ENCODE measurements at regions not wholly inside any gene's neighbourhood (a gene's known extent, or its start where the extent isn't known, plus 50 kb on each side); places are given as distances from the start of the nearest gene placed in this dataset.
"Not testable (repeated sequence)": the region's sequence is repeated elsewhere in the genome, so short reads cannot be mapped to it uniquely, and the experiment has no call there.

DNA sequence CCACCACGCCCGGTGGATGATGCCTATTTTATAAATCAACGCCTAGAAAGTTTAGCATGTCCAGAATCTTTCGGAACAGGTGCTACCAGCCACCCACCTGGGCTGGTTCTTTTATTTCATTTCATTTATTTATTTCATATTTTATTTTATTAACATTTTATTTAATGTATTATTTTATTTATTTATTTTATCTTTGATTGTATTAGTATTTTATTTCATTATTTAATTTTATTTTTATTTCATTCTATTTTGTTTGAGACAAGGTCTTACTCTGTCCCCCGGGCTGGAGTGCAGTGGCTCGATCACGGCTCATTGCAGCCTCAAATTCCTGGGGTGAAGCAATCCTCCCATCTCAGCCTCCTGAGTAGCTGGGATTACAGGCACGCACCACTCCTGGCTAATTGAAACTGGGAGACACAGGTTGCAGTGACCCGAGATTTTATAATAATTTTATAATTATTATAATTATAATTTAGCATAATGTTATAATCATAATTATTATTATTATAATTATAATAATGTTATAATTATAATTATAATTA, 187.2 kb downstream of the SHOX start (continued):
- TF ChIP-seq JUNB (IDR thresholded peaks at IDR 0.05; ENCODE audit: unreplicated experiment) = no peak
- TF ChIP-seq CREB1 (CRISPR knock-in tag; IDR thresholded peaks at IDR 0.05; ENCODE audit: low read depth) = no peak
- TF ChIP-seq STAT1 (IDR thresholded peaks at IDR 0.05; ENCODE audit: unreplicated experiment) = no peak
- no peak for TF ChIP-seq EZH2 (IDR thresholded peaks at IDR 0.05; ENCODE audit: low read depth, unreplicated experiment)
- TF ChIP-seq POLR2AphosphoS5 (IDR thresholded peaks at IDR 0.05; ENCODE audit: low read depth) = no peak
- no peak for TF ChIP-seq ZNF331 (CRISPR knock-in tag; IDR thresholded peaks at IDR 0.05; ENCODE audit: low read depth)

DNA sequence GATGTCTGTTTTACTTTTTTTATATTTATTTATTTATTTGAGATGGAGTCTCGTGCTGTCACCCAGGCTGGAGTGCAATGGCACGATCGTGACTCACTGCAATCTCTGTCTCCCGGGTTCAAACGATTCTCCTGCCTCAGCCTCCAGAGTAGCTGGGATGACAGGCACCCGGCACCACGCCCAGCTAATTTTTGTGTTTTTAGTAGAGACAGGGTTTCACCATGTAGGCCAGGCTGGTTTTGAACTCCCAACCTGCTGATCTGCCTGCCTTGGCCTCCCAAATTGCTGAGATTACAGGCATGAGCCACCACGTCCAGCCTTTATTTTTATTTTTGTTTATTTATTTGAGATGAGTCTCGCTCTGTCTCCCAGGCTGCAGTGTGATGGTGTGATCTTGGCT, 186.6 kb downstream of the SHOX start:
- not testable (repeated sequence) for H3K79me2 ChIP-seq (replicated peaks; ENCODE audit: insufficient read depth); DNase-seq (ENCODE audit: low spot score); H2AFZ ChIP-seq; ATAC-seq; H3K4me1 ChIP-seq (ENCODE audit: insufficient read depth); H3K27me3 Mint-ChIP-seq (ENCODE audit: insufficient read depth, low read depth, poor library complexity); H3K4me3 ChIP-seq; H3K36me3 ChIP-seq (ENCODE audit: insufficient read depth); H3K27ac ChIP-seq (ENCODE audit: low read depth); H3K27ac Mint-ChIP-seq; H3F3A ChIP-seq (replicated peaks; ENCODE audit: low read depth); H3K4me1 Mint-ChIP-seq; H3K4me3 Mint-ChIP-seq; H3K4me2 ChIP-seq; H3K27me3 ChIP-seq (ENCODE audit: insufficient read depth); H4K20me1 ChIP-seq (replicated peaks; ENCODE audit: insufficient read depth); H3K9me2 ChIP-seq (ENCODE audit: insufficient read depth)
- Mint-ChIP-seq H3K9me3 (peaks cover 68% of the 10 kb centered on the region), H3K36me3 (ENCODE audit: low read depth) (peaks cover 31% of the 10 kb centered on the region)

DNA sequence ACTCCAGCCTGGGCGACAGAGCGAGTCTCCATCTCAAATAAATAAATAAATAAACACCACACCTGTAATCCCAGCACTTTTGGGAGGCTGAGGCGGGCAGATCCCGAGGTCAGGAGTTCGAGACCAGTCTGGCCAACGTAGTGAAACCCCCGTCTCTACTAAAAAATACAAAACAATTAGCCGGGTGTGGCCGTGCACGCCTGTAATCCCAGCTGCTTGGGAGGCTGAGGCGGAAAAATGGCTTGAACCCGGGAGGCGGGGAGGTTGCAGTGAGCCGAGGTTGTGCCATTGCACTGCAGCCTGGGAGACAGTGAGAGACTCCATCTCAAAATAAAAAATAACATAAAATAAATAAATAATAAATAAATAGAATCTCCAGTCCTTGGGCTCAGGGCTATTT, 185.8 kb downstream of the SHOX start:
- Histone ChIP-seq H3K4me3 (no peak overlapping the region), H3K9me2 (ENCODE audit: insufficient read depth) (no peaks in the 10 kb centered on the region), H3K36me3 (ENCODE audit: insufficient read depth) (no peaks in the 10 kb centered on the region), H3K27ac (ENCODE audit: low read depth) (no peak overlapping the region), H3K79me2 (replicated peaks; ENCODE audit: insufficient read depth) (no peaks in the 10 kb centered on the region), H3F3A (replicated peaks; ENCODE audit: low read depth) (no peaks in the 10 kb centered on the region), H3K4me2 (no peak overlapping the region), H4K20me1 (replicated peaks; ENCODE audit: insufficient read depth) (no peaks in the 10 kb centered on the region), H3K27me3 (ENCODE audit: insufficient read depth) (no peaks in the 10 kb centered on the region), H2AFZ (no peak overlapping the region), H3K4me1 (ENCODE audit: insufficient read depth) (no peaks in the 10 kb centered on the region)
- Mint-ChIP-seq H3K4me1 (no peaks in the 10 kb centered on the region), H3K9me3 (peaks cover 61% of the 10 kb centered on the region), H3K27ac (no peak overlapping the region), H3K4me3 (no peak overlapping the region), H3K36me3 (ENCODE audit: low read depth) (peaks cover 26% of the 10 kb centered on the region), H3K27me3 (ENCODE audit: insufficient read depth, low read depth, poor library complexity) (peaks cover 7% of the 10 kb centered on the region)
- DNase-seq (ENCODE audit: low spot score) (no peak), ATAC-seq (no peak)
- TF ChIP-seq NANOG (IDR thresholded peaks at IDR 0.05; ENCODE audit: borderline replicate concordance) (no peak), POLR2AphosphoS5 (IDR thresholded peaks at IDR 0.05; ENCODE audit: low read depth) (no peak), JUNB (IDR thresholded peaks at IDR 0.05; ENCODE audit: unreplicated experiment) (no peak), ZNF114 (CRISPR knock-in tag; IDR thresholded peaks at IDR 0.05) (no peak), CREB1 (CRISPR knock-in tag; IDR thresholded peaks at IDR 0.05; ENCODE audit: low read depth) (no peak), STAT1 (IDR thresholded peaks at IDR 0.05; ENCODE audit: unreplicated experiment) (no peak), EZH2phosphoT487 (IDR thresholded peaks at IDR 0.05; ENCODE audit: unreplicated experiment) (no peak), ZNF331 (CRISPR knock-in tag; IDR thresholded peaks at IDR 0.05; ENCODE audit: low read depth) (no peak)
- TF ChIP-seq, protein P1, sequence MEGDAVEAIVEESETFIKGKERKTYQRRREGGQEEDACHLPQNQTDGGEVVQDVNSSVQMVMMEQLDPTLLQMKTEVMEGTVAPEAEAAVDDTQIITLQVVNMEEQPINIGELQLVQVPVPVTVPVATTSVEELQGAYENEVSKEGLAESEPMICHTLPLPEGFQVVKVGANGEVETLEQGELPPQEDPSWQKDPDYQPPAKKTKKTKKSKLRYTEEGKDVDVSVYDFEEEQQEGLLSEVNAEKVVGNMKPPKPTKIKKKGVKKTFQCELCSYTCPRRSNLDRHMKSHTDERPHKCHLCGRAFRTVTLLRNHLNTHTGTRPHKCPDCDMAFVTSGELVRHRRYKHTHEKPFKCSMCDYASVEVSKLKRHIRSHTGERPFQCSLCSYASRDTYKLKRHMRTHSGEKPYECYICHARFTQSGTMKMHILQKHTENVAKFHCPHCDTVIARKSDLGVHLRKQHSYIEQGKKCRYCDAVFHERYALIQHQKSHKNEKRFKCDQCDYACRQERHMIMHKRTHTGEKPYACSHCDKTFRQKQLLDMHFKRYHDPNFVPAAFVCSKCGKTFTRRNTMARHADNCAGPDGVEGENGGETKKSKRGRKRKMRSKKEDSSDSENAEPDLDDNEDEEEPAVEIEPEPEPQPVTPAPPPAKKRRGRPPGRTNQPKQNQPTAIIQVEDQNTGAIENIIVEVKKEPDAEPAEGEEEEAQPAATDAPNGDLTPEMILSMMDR (conservative IDR thresholded peaks at IDR 0.05; ENCODE audit: low read depth in 2 of 2) = no peak
- TF ChIP-seq, protein P2, sequence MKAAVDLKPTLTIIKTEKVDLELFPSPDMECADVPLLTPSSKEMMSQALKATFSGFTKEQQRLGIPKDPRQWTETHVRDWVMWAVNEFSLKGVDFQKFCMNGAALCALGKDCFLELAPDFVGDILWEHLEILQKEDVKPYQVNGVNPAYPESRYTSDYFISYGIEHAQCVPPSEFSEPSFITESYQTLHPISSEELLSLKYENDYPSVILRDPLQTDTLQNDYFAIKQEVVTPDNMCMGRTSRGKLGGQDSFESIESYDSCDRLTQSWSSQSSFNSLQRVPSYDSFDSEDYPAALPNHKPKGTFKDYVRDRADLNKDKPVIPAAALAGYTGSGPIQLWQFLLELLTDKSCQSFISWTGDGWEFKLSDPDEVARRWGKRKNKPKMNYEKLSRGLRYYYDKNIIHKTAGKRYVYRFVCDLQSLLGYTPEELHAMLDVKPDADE (IDR thresholded peaks at IDR 0.05) = no peak
- TF ChIP-seq, protein P3, sequence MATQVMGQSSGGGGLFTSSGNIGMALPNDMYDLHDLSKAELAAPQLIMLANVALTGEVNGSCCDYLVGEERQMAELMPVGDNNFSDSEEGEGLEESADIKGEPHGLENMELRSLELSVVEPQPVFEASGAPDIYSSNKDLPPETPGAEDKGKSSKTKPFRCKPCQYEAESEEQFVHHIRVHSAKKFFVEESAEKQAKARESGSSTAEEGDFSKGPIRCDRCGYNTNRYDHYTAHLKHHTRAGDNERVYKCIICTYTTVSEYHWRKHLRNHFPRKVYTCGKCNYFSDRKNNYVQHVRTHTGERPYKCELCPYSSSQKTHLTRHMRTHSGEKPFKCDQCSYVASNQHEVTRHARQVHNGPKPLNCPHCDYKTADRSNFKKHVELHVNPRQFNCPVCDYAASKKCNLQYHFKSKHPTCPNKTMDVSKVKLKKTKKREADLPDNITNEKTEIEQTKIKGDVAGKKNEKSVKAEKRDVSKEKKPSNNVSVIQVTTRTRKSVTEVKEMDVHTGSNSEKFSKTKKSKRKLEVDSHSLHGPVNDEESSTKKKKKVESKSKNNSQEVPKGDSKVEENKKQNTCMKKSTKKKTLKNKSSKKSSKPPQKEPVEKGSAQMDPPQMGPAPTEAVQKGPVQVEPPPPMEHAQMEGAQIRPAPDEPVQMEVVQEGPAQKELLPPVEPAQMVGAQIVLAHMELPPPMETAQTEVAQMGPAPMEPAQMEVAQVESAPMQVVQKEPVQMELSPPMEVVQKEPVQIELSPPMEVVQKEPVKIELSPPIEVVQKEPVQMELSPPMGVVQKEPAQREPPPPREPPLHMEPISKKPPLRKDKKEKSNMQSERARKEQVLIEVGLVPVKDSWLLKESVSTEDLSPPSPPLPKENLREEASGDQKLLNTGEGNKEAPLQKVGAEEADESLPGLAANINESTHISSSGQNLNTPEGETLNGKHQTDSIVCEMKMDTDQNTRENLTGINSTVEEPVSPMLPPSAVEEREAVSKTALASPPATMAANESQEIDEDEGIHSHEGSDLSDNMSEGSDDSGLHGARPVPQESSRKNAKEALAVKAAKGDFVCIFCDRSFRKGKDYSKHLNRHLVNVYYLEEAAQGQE (IDR thresholded peaks at IDR 0.05; ENCODE audit: unreplicated experiment) = no peak

Data from GM23338 (cell line).